CD4-positive, alpha-beta T cell treated with Interleukin-4 for 4 hours (primary cell): ENCODE measurements at regions not wholly inside any gene's neighbourhood (a gene's known extent, or its start where the extent isn't known, plus 50 kb on each side); places are given as distances from the start of the nearest gene placed in this dataset.

Experiments used
- DNase-seq: peaks from one replicate; pipeline ENCODE4 v3.0.0-alpha.2; 2020

DNA sequence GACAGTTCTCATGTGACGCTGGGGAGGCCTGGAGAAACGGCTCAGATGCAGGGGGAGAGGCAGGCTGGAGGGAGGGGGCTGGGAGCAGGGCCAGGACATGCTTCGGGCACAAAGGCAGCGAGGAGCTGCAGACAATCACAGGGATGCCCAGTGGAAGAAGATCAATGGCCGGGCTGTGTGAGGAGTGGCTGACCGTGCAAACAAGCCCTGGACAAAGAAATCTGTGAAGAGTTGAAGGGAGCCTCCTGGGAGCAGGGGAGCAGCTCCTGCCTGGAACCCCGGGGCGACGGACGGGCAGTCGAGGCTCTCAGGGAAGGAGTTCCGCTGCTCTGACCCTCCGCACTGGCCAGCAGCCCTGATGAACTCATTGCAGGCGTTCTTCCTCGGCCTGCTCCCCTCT, 126.7 kb upstream of the B3GAT1 start:
- DNase-seq, result no peak

DNA sequence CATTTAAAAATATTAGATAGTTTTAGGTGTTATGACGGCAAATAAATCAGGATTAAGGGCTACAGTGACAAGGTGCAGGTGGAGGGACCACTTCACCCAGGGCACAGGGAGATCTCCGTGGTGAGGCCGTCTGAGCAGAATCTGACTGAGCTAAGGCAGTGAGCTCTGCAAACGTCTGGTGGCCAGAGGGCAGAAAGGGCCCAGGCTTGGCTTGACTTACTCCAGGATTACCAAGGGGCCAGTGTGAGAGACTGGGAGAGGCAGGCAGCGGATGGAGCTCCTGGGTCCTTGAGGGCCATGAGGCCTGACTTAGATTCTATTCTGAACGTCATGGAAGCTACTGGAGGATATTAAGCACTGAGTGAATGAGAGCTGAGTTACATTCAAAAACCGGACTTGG, 125.9 kb upstream of the B3GAT1 start:
- DNase-seq, result no peak

DNA sequence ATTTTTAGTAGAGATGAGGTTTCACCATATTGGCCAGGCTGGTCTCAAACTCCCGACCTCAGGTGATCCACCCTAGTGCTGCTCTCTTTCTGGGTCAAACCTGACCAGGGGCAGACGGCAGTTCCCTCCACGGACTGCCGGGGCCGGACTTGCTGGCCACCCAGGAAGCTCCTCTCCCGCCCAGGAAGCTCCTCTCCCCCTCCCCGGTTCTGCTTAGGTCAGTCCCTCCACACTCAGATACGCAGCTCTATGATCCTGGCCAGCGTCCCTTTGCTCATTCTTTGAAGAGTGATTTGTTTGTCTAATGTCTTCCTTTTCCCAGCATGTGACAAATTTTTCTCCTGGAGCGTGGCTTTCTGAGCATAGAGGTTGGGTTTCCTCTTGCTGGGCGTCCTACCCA, 125.3 kb upstream of the B3GAT1 start:
- DNase-seq, result no peak

DNA sequence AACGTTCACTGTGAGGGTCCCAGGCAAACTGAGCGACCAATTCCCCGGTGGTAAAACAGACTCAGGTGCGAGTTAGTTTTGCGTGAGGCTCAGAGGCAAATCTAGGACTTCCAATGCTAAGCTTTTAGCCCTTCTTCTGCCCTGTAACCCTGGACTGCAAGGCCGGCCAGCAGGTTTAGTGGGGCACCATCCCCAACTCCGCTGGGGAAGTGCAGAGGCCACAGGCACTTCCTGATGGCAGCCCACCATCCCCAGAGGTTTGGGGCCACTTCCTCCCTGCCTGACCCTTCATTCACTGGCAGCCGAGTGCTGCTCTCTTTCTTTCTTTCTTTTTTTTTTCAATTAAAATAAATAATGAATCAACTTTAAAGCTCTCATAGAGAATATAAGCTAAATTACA, 124.6 kb upstream of the B3GAT1 start:
- no peak for DNase-seq

DNA sequence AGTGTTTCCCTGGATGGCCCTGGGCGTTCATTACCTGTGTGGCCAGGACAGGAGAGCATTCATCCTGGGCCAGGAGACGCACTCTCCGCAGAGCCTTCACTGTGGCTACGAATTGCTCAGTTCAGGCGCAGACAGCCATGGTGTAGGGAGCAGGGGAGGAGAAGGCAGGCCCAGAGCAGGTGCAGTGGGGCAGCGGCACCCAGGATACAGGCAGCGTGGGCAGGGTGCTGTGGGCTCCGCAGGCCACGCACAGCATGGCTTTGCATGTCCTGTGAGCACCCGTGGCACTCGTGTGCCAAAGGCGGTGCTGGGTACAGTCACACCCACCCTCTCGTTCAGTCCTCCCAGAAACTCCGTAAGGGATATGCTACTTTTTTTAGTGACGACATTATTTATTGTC, 124.2 kb upstream of the B3GAT1 start:
- DNase-seq, result no peak

DNA sequence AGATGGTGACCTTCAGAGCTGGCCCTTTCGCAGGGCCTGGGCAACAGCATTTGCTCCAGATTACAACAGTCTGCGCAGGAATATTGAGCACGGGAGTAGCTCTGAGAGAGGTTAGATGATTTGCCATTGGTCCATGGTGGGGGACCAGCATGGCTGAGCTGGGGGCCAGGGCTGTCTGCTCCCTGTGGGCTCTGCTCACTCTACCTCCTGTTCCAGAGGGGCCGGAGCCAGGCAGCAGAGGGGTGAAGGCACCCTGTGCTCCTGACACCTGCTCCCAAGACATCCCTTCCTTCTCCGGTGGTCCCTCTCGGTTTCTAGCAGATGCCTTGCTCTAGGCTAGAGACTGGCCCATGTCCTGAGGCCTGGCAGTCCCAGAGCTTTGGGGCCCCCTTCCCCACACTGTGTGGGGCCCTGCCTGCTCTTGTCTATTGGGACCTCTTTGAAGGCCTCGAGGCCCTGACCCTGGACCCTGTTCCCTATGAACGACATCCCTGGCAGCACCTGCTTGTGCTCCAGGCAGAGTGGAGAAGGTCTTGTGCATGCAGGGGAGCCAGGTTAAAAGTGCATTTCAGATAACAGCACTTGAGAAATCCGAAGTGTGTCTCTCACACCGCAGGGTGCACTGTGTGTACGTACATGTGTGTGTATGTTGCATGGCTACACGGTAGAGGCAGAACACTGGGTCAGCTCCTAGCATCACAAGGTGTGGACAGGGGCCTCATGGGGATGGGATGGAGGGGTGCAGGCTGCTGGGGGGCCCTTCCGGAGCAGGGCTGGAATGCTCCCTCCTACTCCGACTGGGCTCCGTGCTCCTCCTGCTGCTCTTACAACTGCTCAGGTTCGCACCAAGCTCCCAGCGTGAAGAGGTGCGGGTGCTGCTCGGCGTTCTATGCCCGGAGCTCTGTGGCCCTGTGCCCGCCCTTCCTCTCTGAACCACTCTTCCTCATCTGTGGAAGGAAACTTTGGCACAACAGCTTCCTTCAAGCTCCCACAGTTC, 123.3 kb upstream of the B3GAT1 start:
- no peak for DNase-seq

DNA sequence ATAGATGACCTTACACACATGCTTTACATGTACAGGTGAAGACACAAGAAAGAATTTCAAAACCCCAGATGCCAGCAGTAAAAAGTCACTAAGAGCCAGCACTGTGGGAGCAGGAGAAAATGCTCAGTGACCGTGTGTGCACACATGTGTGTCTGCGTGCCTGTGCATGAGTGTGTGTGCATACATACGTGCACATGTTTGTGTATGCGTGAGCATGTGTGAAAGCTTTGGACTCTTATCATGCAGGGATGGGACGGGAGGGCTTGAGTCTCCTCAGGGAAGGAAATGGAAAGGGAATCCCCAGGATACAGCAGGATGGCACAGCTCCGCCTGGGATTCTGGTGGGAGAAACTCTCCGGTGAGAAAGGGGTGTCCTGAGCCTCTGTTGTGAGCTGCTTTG, 121.5 kb upstream of the B3GAT1 start:
- no peak for DNase-seq

DNA sequence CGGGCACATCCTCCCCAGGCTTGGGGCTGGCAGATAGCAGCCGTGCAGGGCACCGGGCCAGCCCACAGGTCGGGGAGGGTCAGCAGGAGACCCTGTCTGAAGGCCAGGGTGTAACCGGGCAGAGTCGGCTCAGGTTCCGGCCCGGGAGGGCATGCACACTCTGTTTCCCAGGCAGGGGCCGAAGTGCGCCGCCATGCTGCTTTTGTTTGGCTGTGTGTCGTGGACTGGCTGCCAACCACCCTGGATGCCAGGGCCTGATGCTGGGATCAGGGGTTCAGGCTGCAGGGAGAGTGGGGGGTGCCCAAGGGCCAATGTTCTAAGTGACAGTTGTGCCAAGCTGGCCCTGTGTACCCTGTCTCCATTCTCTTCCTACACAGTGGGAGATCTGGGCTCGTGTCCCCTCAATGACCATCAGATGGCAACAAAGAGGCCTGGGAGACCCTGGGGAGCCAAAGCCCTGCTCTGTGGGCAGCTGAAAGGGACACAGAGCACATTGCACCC, 120.9 kb upstream of the B3GAT1 start:
- DNase-seq, result no peak

DNA sequence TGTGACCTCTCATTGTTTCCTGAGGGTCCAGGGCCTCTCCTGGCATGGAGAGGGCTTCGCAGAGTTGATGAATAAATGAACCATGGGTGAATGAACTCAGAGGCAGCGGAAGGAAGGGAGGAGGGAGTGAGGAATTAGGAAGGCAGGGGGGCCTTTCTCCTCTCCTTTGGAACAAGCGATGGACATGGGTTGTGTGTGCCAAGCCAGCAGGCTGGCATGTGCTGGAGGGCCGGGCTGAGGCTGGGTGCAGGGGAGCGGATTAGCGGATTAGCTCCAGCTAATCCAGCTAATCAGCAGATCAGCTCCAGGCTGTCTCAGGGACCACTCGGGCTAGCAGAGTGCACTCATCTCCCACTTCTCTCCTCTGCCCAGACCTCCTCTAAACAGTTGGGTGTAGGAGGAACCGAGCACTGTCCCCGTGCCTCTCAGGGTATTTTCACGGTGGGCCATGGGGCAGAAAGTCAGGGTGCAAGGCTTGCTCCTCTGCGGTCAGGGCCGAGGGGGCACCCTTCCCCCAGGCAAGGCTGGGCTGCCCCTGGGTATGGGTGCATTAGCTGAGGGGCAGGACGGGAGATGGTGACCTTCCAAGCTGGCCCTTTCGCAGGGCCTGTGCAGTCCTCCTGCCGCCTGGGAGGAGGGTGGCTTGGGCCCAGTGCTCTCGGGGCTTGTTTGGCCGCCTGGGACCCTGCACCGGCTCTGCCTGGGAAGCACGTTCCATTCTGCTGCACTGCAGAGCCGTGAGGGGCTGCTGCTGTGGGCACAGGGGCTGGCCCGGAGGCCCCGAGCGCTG, 120.3 kb upstream of the B3GAT1 start:
- no peak for DNase-seq

DNA sequence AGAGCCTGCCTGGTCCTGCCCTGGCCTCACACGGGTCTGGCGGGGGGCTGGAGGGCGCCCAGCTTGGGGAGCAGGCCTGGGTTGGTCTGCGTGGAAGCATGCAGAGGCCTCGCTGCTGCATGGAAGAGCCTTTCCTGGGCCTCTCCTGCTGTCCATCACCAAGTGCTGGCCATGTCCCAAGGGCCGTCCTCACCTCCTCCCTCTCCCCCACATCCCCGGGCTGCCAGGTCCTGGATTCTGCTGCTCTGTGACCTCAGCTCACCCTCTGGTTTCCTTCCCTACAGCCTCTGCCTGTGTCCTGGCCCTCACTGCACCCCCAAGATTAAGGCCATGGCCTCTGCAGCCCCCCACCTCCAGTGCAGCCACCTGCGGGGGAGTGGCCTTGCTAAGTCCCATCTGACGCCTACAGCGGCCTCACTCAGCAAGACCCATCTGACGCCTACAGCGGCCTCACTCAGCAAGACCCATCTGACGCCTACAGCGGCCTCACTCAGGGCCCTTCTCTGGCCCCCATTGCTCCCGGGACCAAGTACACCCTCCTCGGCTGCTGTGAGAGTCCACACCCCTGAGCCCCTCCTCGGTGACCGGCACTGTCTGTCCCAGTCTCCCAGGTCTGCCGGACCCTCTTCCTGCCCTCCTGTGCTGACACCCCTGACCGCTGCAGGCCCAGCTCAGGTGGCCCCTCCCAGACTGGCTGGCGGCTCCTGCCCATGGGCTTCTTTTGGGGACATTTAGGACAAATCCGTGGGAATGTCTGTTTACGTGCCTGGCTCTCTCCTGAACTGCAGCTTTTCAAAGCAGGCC, 119.5 kb upstream of the B3GAT1 start:
- DNase-seq, result no peak

DNA sequence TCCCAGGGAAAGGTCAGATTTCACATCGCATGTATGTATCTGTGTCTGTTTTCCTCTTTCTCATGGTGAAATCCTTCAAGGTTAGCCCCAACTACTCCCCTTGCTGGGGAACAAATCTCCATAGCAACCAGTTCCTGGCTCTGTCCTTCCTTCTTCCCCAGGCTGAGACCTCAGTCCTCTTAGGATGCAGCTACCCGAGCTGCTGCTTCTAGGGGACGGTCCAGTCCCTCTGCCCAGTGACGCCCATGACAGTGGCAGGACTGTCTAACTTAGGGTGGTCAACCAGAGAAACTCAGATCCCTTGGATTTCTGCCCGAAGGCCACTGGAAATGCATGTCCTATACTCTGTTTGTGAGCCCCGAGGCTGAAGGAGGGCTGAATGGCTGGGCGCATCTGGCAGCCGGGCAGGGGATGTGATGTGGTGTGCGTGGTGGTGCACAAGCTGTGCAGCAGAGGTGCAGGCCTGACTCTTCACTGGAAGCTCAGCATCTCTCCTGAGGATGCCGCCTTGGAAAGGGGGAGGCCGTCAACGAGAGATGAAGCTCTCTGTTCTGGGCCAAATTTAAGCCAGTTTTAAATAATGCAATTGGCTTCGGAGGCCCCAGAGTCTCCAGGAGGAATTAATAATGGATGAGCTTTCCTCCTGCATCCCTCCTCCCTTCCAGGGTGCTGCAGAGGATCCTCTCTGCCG, 118.7 kb upstream of the B3GAT1 start:
- no peak for DNase-seq

DNA sequence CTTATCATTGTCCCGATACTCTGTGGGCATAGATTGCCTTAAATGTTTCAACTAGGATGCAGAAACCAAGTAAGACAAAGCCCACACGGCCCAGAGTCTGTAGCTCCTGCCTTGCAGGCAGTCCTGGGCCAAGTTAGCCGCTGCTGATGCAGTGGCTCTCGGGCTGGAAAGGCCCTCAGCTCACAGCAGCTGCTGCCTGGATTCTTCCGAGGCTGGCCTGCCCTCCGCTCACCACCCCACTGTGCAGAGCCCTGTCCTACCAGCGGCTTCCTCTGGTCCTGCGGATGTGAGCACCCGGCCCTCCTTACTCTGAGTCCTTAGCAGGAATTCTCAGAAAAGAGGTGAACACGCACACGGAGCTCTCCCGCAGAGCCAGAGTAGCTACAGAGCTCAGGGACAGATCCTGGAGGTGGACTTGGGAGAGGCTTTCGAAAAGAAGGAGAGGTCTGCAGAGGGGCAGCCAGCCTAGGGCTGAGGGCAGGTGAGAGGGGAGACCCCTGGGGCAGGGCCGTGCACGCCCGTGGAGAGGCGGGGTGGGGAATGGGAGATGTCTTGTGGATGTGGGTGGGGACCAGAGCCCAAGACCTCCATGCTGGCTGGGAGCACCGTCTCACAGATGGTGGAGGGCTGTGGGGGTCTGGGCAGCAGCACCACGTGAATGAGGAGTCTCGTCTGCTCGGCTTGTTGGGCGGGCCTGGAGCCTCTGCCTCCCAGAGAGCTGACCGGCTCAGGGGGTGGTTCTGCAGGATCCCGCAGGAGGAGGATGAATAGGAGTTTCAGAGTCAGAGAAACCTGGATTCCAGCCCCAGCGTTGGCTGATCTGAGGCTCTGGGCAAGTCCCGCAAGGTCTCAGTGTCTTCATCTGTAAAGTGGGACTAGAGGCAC, 117.4 kb upstream of the B3GAT1 start:
- DNase-seq, result no peak

DNA sequence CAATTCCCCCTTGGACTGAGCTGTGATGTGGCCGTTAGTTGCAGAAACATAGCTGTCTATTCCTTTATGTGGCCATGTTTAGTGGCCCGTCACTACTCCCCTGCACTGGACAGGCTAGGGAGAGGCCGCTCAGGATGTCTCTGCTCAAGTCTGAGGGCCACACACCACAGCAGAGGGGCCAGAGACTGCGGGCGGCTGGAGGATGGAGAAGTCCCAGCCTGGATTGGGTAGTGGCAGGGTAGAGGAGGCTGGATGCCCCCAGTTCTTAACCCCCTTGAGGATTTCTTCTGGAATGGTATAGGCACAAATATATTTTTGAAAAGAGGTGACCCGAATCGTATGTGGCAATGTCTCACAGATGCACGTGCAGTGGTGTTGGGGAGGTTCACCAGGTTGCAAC, 116.4 kb upstream of the B3GAT1 start:
- no peak for DNase-seq

DNA sequence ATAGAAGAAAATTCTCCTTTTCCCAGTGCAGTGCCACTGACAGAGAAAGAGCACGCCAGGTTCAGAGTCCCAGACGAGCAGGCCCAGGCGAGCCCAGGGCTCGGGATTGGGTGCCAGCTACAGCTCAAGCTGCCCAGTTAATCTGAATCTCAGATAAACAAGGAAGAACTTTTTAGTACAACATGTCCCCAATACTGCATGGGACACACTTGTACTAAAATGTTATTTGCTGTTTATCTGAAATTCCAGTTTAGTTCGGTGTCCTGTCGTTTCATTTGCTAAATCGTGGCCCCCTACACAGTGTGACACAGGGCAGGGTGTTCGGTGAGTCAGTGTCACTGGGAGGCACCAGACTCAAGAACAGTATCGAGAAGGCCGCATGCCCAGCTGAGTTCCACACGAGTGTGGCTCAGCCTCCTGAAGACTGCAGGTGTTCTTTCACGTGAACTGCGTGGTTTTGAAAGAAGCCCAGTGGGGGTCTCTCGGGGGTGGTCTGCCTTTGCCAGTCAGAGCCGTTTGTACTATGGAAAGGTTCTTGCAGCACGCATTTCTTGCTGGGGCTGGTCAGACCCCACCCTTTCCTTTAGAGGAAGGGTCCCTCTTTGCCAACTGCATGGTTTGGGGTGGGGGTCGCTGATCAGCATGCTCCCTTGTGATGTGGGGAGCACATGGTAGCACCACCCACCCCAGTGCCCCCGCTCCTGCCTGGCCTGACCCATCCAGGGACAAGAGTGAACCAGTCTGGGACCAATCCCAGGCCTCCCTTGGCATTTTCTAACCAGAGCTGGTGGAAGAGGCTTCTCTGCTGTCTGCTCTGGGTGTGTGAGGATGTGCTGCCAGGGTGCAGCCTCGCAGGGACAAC, 115.6 kb upstream of the B3GAT1 start:
- no peak for DNase-seq

DNA sequence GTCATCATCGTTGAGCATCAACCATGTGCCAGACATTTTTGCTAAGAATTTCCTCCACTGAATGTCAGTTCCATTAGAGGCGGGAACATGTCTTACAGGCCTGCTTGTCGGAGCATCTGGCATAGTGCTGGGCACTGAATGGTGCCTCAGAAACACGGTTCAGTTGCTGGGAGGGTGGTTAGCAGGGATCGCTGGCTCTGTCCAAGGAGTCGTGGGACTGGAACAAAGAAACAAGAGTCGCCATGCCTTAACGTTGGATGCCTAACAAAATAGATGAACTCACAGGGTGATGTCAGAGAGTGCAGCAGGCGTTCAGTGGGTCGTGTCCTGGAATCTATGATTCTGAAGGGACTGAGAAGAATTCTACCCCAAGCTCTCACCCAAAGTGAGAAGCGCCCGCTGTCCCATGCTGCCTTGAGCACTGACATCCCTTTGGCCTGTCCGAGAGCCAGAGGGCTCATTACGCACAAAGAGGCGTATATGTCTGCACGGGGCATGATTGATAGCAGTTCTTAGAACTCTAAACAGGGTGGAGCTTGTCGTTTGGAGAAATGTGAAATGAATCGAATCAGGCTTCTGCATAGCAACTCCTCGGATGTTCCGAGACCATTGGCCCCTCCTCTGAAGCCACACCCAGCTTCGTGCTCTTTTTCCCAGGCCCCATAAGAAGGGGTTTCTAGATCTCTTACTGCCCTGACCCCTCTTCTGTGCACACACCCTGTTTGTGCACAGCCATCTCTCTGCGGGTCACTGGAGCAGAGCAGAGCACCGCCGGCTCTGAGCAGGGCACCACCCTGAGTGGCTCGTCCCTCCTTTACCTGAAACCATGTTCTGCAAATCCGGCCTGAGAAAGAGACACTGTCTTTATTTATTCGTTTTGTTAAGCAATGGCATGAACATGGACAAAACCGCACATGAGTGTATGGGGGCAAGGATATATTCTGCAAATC, 113.1 kb upstream of the B3GAT1 start:
- no peak for DNase-seq

DNA sequence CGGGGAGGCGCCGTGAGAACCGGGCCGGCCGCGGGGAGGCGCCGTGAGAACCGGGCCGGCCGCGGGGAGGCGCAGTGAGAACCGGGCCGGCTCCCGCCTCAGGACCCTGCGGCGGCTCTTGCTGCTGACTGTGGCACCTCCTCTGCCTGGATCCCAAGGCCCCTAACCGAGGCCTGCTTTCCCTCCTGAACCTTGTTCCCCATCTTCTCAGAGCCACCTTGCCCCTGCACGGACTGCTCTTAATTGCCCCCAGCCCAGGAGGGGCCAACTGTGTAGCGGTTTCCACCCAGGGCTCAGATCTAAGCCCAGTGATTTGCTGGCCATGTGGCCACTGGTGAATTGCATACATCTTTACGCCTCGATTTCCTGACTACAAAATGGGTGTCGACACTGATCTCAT, 112.2 kb upstream of the B3GAT1 start:
- no peak for DNase-seq

DNA sequence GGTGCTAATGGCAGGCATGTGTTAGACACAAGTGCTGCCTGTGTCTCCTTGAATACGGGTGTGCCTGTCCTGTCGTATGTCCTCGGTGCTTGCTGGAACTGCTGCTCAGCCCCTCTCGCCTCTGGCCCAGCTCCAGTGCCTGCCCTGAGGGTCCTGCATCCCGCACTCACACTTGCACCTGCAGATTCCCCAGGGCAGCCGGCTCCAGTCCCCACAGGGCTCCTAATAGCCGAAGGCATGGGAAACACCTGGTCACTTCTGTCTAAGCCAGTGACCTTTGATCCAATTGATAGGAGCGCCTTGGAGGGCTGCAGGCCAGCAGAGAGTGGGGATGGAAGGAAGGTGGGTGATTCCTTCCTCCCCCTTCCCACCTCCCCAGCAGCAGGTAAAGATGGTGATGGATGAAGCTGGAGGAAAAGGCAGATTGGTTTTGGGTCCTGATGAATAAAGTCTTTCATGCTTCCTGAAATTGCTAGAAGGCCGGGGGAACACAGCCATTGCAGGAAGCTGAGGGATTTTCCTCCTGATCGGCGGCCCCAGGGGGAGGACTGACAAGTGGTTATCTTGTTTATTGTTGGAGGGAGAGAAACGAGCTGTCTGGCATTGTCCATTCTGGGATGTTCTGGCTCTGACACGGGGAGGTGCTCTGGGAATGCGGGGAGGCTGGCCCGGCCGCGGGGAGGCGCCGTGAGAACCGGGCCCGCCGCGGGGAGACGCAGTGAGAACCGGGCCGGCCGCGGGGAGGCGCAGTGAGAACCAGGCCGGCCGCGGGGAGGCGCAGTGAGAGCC, 110.9 kb upstream of the B3GAT1 start:
- no peak for DNase-seq
